Liver (tissue), 3 donors: ENCODE measurements at regions not wholly inside any gene's neighbourhood (a gene's known extent, or its start where the extent isn't known, plus 50 kb on each side); places are given as distances from the start of the nearest gene placed in this dataset.

Experiments
- ATF3 ChIP-seq: IDR thresholded peaks from 2 replicates; pipeline ENCODE4 v1.6.1; 2016; ENCODE audit warnings: antibody characterized with exemption
- CTCF ChIP-seq: fragments of 150-350 bp; IDR thresholded peaks from 2 replicates; pipeline ENCODE4 v1.5.1; 2017; ENCODE audit warnings: improper control_type of control experiment, low read depth, low read length; ENCODE audit not compliant: missing input control
- EGR1 ChIP-seq, 2 donors: IDR thresholded peaks; 2 replicates each; pipeline ENCODE4 v1.6.1; 2016 to 2018; ENCODE audit warnings: antibody characterized with exemption in 2 of 2, low read depth in 2 of 2
- GABPA ChIP-seq, 2 donors: IDR thresholded peaks in 1 of 2; conservative IDR thresholded peaks in 1 of 2; 2 replicates each; pipeline ENCODE4 v1.6.1; 2016; ENCODE audit warnings: antibody characterized with exemption in 2 of 2, mild to moderate bottlenecking in 1 of 2, moderate library complexity in 1 of 2
- JUND ChIP-seq, 2 donors: IDR thresholded peaks; 2 replicates each; pipeline ENCODE4 v1.6.1; 2016; ENCODE audit warnings: antibody characterized with exemption in 2 of 2
- MAX ChIP-seq: IDR thresholded peaks from 2 replicates; pipeline ENCODE4 v1.6.1; 2016; ENCODE audit warnings: antibody characterized with exemption
- NR2F2 ChIP-seq: IDR thresholded peaks from 2 replicates; pipeline ENCODE4 v1.6.1; 2016; ENCODE audit warnings: antibody characterized with exemption
- RAD21 ChIP-seq, 2 donors: IDR thresholded peaks; 2 replicates each; pipeline ENCODE4 v1.6.1; 2016; ENCODE audit warnings: antibody characterized with exemption in 2 of 2, mild to moderate bottlenecking in 2 of 2
- RXRA ChIP-seq, 2 donors: IDR thresholded peaks; 2 replicates each; pipeline ENCODE4 v1.6.1; 2017 to 2018; ENCODE audit warnings: antibody characterized with exemption in 2 of 2, mild to moderate bottlenecking in 1 of 2
- SP1 ChIP-seq: IDR thresholded peaks from 2 replicates; pipeline ENCODE4 v1.6.1; 2018; ENCODE audit warnings: antibody characterized with exemption, mild to moderate bottlenecking
- TAF1 ChIP-seq: conservative IDR thresholded peaks from 2 replicates; pipeline ENCODE4 v1.6.1; 2016; ENCODE audit warnings: antibody characterized with exemption, mild to moderate bottlenecking
- YY1 ChIP-seq: IDR thresholded peaks from 2 replicates; pipeline ENCODE4 v1.6.1; 2016; ENCODE audit warnings: antibody characterized with exemption, mild to moderate bottlenecking
- ZBTB33 ChIP-seq: IDR thresholded peaks from 2 replicates; pipeline ENCODE4 v1.6.1; 2016; ENCODE audit warnings: antibody characterized with exemption
- donor health status: healthy.
- donor health status: healthy.

- no peak for TF ChIP-seq YY1
- TF ChIP-seq ATF3 = no peak
- no peak for TF ChIP-seq CTCF
- no peak for TF ChIP-seq SP1
- no peak for TF ChIP-seq ZBTB33
- no peak for TF ChIP-seq JUND (IDR thresholded peaks at IDR 0.05)
- TF ChIP-seq EGR1 (IDR thresholded peaks at IDR 0.05; ENCODE audit: low read depth in 2 of 2) = no peak
- no peak for TF ChIP-seq RXRA (IDR thresholded peaks at IDR 0.05)
- no peak for TF ChIP-seq MAX
- no peak for TF ChIP-seq GABPA (IDR thresholded peaks at IDR 0.05 in 1 of 2, conservative IDR thresholded peaks at IDR 0.05 in 1 of 2)
- TF ChIP-seq TAF1 = no peak
- TF ChIP-seq NR2F2 = no peak
- no peak for TF ChIP-seq RAD21 (IDR thresholded peaks at IDR 0.05)
Measured at GRCh38 chr5:89346573-89346972, 463.6 kb upstream of the MEF2C start.
